ENCODE measurements at regions not wholly inside any gene's neighbourhood (a gene's known extent, or its start where the extent isn't known, plus 50 kb on each side); places are given as distances from the start of the nearest gene placed in this dataset.

- TF ChIP-seq CTCF (IDR thresholded peaks at IDR 0.05), result no peak
- no peak for TF ChIP-seq POLR2AphosphoS5 (IDR thresholded peaks at IDR 0.05)
- TF ChIP-seq POLR2A (IDR thresholded peaks at IDR 0.05), result no peak
Observed at GRCh38 chr10:106082865-106083264, 1081.6 kb downstream of the SORCS1 start.
